IMR-90 (cell line): ENCODE measurements at regions not wholly inside any gene's neighbourhood (a gene's known extent, or its start where the extent isn't known, plus 50 kb on each side); places are given as distances from the start of the nearest gene placed in this dataset.

Experiments used
- ATAC-seq: fragments of 200-7000 bp; cut with Tn5 transposase; 2 replicates; pipeline ENCODE4 v1.9.1; 2020; ENCODE audit warnings: low read depth, mild to moderate bottlenecking, moderate library complexity
- BruUV-seq: library from RNA; stranded (reverse); fragments of 400-500 nt; replicated peaks from 2 replicates; lab custom pipeline; 2021; lab: Mats Ljungman, UMichigan
- CTCF ChIA-PET: fragments of 300-600 bp; formaldehyde crosslinking; extraction: SDS; loops from one replicate; lab custom pipeline; 2021; ENCODE audit warnings: antibody characterized with exemption; lab: Yijun Ruan, JAX
- POLR2A ChIA-PET: fragments of 300-600 bp; sonication (Branson Sonifier 250); formaldehyde crosslinking; loops from one replicate; lab custom pipeline; 2022; ENCODE audit warnings: antibody characterized with exemption; ENCODE audit not compliant: unreplicated experiment; lab: Charles Lee
- DNase-seq: peaks from one replicate; pipeline ENCODE4 v3.0.0; 2013
- H2AFZ ChIP-seq: replicated peaks from 2 replicates; pipeline ENCODE3; 2013; ENCODE audit warnings: low read length, mild to moderate bottlenecking; ENCODE audit not compliant: poor library complexity
- H2AK5ac ChIP-seq: 2 replicates; pipeline ENCODE4 v1.6.1; 2013; ENCODE audit warnings: low read depth, low read length, inconsistent platforms
- H2AK9ac ChIP-seq: replicated peaks from 2 replicates; pipeline ENCODE3; 2013; ENCODE audit warnings: mild to moderate bottlenecking, low read depth, low read length, moderate library complexity; ENCODE audit not compliant: poor library complexity
- H2BK120ac ChIP-seq: 2 replicates; pipeline ENCODE4 v1.6.1; 2013; ENCODE audit warnings: low read depth, low read length, inconsistent platforms
- H2BK15ac ChIP-seq: 3 replicates; pipeline ENCODE4 v1.6.1; 2013; ENCODE audit warnings: low read depth, low read length, inconsistent platforms
- H2BK20ac ChIP-seq: 2 replicates; pipeline ENCODE4 v1.6.1; 2013; ENCODE audit warnings: low read depth, mild to moderate bottlenecking, inconsistent platforms, low read length, moderate library complexity
- H2BK5ac ChIP-seq: 2 replicates; pipeline ENCODE4 v1.6.1; 2013; ENCODE audit warnings: mild to moderate bottlenecking, low read depth, low read length, inconsistent platforms; ENCODE audit not compliant: poor library complexity, severe bottlenecking
- H3K14ac ChIP-seq: replicated peaks from 2 replicates; pipeline ENCODE4 v1.6.1; 2013; ENCODE audit warnings: low read depth, low read length, inconsistent platforms
- H3K18ac ChIP-seq: 2 replicates; pipeline ENCODE4 v1.6.1; 2013; ENCODE audit warnings: low read depth, low read length, control low read depth
- H3K23ac ChIP-seq: 2 replicates; pipeline ENCODE4 v1.6.1; 2013; ENCODE audit warnings: low read depth, low read length, inconsistent platforms
- H3K27ac ChIP-seq: 2 replicates; pipeline ENCODE4 v1.5.1; 2013; ENCODE audit warnings: mild to moderate bottlenecking, control low read depth, low read length; ENCODE audit not compliant: insufficient read depth
- H3K27me3 ChIP-seq: 2 replicates; pipeline ENCODE4 v1.6.1; 2013; ENCODE audit warnings: low read length; ENCODE audit not compliant: control insufficient read depth, insufficient read depth
- H3K36me3 ChIP-seq: 2 replicates; pipeline ENCODE4 v1.6.1; 2013; ENCODE audit warnings: low read length, mixed read lengths; ENCODE audit not compliant: control insufficient read depth, insufficient read depth
- H3K4ac ChIP-seq: 2 replicates; pipeline ENCODE4 v1.6.1; 2013; ENCODE audit warnings: low read depth, low read length, inconsistent platforms
- H3K4me1 ChIP-seq: 2 replicates; pipeline ENCODE4 v1.6.1; 2013; ENCODE audit warnings: low read length, mixed read lengths; ENCODE audit not compliant: control insufficient read depth, insufficient read depth
- H3K4me2 ChIP-seq: 2 replicates; pipeline ENCODE4 v1.6.1; 2013; ENCODE audit warnings: low read depth, mild to moderate bottlenecking, control low read depth, low read length, moderate library complexity
- H3K4me3 ChIP-seq: 2 replicates; pipeline ENCODE4 v1.5.1; 2013; ENCODE audit warnings: low read depth, mild to moderate bottlenecking, control low read depth, low read length, moderate library complexity; ENCODE audit not compliant: insufficient read depth
- H3K56ac ChIP-seq: 2 replicates; pipeline ENCODE4 v1.6.1; 2013; ENCODE audit warnings: low read length, inconsistent platforms; ENCODE audit not compliant: insufficient read depth; ENCODE audit errors: extremely low read depth
- H3K79me1 ChIP-seq, 2 experiments: 2 replicates each; pipeline ENCODE4 v1.6.1; 2013; ENCODE audit warnings: low read length in 2 of 2, inconsistent platforms in 1 of 2, low read depth in 1 of 2
- H3K9ac ChIP-seq: 2 replicates; pipeline ENCODE4 v1.6.1; 2013; ENCODE audit warnings: low read depth, low read length, control low read depth
- H3K9me1 ChIP-seq: 2 replicates; pipeline ENCODE4 v1.6.1; 2013; ENCODE audit warnings: low read length, inconsistent platforms; ENCODE audit not compliant: insufficient read depth
- H3K9me3 ChIP-seq: 2 replicates; pipeline ENCODE4 v1.6.1; 2013; ENCODE audit warnings: low read length; ENCODE audit not compliant: control insufficient read depth, insufficient read depth
- H4K20me1 ChIP-seq: 2 replicates; pipeline ENCODE4 v1.6.1; 2013; ENCODE audit warnings: low read length, inconsistent platforms; ENCODE audit not compliant: insufficient read depth
- H4K5ac ChIP-seq: 2 replicates; pipeline ENCODE4 v1.6.1; 2013; ENCODE audit warnings: mild to moderate bottlenecking, low read depth, low read length, control low read depth
- H4K8ac ChIP-seq, 2 experiments: 2 replicates each; pipeline ENCODE4 v1.6.1; 2013; ENCODE audit warnings: low read depth in 2 of 2, low read length in 2 of 2, control low read depth in 1 of 2, inconsistent platforms in 1 of 2
- H4K91ac ChIP-seq: 2 replicates; pipeline ENCODE4 v1.6.1; 2013; ENCODE audit warnings: low read depth, low read length, inconsistent platforms; ENCODE audit not compliant: insufficient read depth
- BHLHE40 ChIP-seq: fragments of 150-350 bp; IDR thresholded peaks from 2 replicates; pipeline ENCODE4 v1.6.1; 2016; ENCODE audit warnings: mild to moderate bottlenecking, low read depth, low read length
- CEBPB ChIP-seq: IDR thresholded peaks from 2 replicates; pipeline ENCODE4 v1.6.1; 2012; ENCODE audit warnings: low read depth, low read length, improper control_type of control experiment
- CHD1 ChIP-seq: IDR thresholded peaks from 2 replicates; pipeline ENCODE4 v1.6.1; 2012; ENCODE audit warnings: low read depth, low read length, improper control_type of control experiment
- ELK1 ChIP-seq: fragments of 150-350 bp; IDR thresholded peaks from 2 replicates; pipeline ENCODE4 v1.6.1; 2016; ENCODE audit warnings: low read depth, mild to moderate bottlenecking, low read length, moderate library complexity, borderline replicate concordance
- FOS ChIP-seq: fragments of 150-350 bp; IDR thresholded peaks from 2 replicates; pipeline ENCODE4 v1.6.1; 2016; ENCODE audit warnings: low read depth, low read length
- MAFK ChIP-seq: IDR thresholded peaks from 2 replicates; pipeline ENCODE4 v1.6.1; 2012; ENCODE audit warnings: low read depth, low read length, improper control_type of control experiment
- MAZ ChIP-seq: IDR thresholded peaks from 2 replicates; pipeline ENCODE4 v1.6.1; 2012; ENCODE audit warnings: low read depth, mild to moderate bottlenecking, low read length, improper control_type of control experiment, moderate library complexity, borderline replicate concordance
- MXI1 ChIP-seq: IDR thresholded peaks from 2 replicates; pipeline ENCODE4 v1.6.1; 2012; ENCODE audit warnings: low read depth, mild to moderate bottlenecking, low read length, moderate library complexity, borderline replicate concordance
- NFE2L2 ChIP-seq: fragments of 150-350 bp; IDR thresholded peaks from 2 replicates; pipeline ENCODE4 v1.6.1; 2016; ENCODE audit warnings: low read depth, mild to moderate bottlenecking, low read length
- POLR2A ChIP-seq: IDR thresholded peaks from 2 replicates; pipeline ENCODE4 v1.6.1; 2012; ENCODE audit warnings: mild to moderate bottlenecking, low read depth, low read length
- RAD21 ChIP-seq: IDR thresholded peaks from 2 replicates; pipeline ENCODE4 v1.6.1; 2012; ENCODE audit warnings: low read length, improper control_type of control experiment
- RCOR1 ChIP-seq: IDR thresholded peaks from 2 replicates; pipeline ENCODE4 v1.6.1; 2012; ENCODE audit warnings: mild to moderate bottlenecking, low read length, improper control_type of control experiment; ENCODE audit not compliant: insufficient replicate concordance
- RFX5 ChIP-seq: IDR thresholded peaks from 2 replicates; pipeline ENCODE4 v1.8.0; 2012; ENCODE audit warnings: low read depth, mild to moderate bottlenecking, low read length, moderate library complexity
- SMC3 ChIP-seq: fragments of 150-350 bp; IDR thresholded peaks from 2 replicates; pipeline ENCODE4 v1.6.1; 2016; ENCODE audit warnings: low read depth, mild to moderate bottlenecking, antibody characterized with exemption, low read length, moderate library complexity
- USF2 ChIP-seq: fragments of 150-350 bp; IDR thresholded peaks from 2 replicates; pipeline ENCODE4 v1.6.1; 2017; ENCODE audit warnings: mild to moderate bottlenecking, antibody characterized with exemption, low read length, low read depth
- WGBS, 2 experiments: methylation state at CpG; one replicate each; pipeline versions ENCODE4 v1.1.5 to v1.1.7; 2013; ENCODE audit warnings: missing lambda C conversion rate in 2 of 2; ENCODE audit not compliant: insufficient read length in 1 of 2; ENCODE audit errors: extremely low coverage in 2 of 2; 5-methylcytosine and 5-hydroxymethylcytosine counted together
- dilution Hi-C: fragments of 300-500 bp; cut with HindIII; formaldehyde crosslinking; loops from one replicate; pipeline ENCODE4 v1.14.3; 2018; ENCODE audit warnings: low sequenced_read_pairs; ENCODE audit not compliant: unreplicated experiment
- in situ Hi-C: fragments of 300-500 bp; cut with MboI; formaldehyde crosslinking; loops from 3 replicates; pipeline ENCODE4 v1.14.3; 2019; ENCODE audit warnings: low sequenced_read_pairs, inconsistent platforms, mixed read lengths
- intact Hi-C: fragments of 100-400 bp; cut with micrococcal nuclease; formaldehyde crosslinking; loops from 2 replicates; pipeline ENCODE4 v1.10.0; 2022
- TF ChIP-seq, protein P1 (sequence below): conservative IDR thresholded peaks from 2 replicates; pipeline ENCODE4 v1.5.1; 2012; ENCODE audit warnings: mild to moderate bottlenecking, low read depth, low read length, improper control_type of control experiment

- no CpG with 5 or more reads among the region's 3 CpGs for WGBS, 2 experiments
- no peak for ATAC-seq
Observed at GRCh38 chr2:34627003-34627402, 1027.9 kb upstream of the FAM98A start.

More at GRCh38 chr2:34627003-34627402, 1027.9 kb upstream of the FAM98A start:
- BruUV-seq: no TSS peak
- Histone ChIP-seq H3K18ac (no peak overlapping the region), H2AK5ac (no peak overlapping the region), H2BK120ac (no peak overlapping the region), H3K23ac (no peak overlapping the region), H3K4me3 (no peak overlapping the region), H3K27ac (no peak overlapping the region), H2BK20ac (no peak overlapping the region), H4K5ac (no peak overlapping the region), H3K79me1 (no peaks in the 10 kb centered on the region), H2AFZ (no peak overlapping the region), H2BK5ac (no peak overlapping the region), H3K36me3 (no peaks in the 10 kb centered on the region), H3K56ac (no peak overlapping the region), H3K4me2 (no peak overlapping the region), H3K9me1 (no peaks in the 10 kb centered on the region), H4K8ac (no peak overlapping the region), H3K9ac (no peak overlapping the region), H3K4ac (no peak overlapping the region), H3K27me3 (no peaks in the 10 kb centered on the region), H2AK9ac (no peak overlapping the region), H4K20me1 (no peaks in the 10 kb centered on the region), H3K14ac (no peak overlapping the region), H2BK15ac (no peak overlapping the region), H3K9me3 (no peaks in the 10 kb centered on the region; the same call in 1 of the 2 replicates), H4K91ac (no peak overlapping the region), H3K4me1 (no peaks in the 10 kb centered on the region)
- POLR2A ChIA-PET: no interaction called here
- intact Hi-C loops: no loop called here
- CTCF ChIA-PET: no interaction called here
- dilution Hi-C loops: no loop called here
- no peak for TF ChIP-seq CHD1
- no peak for TF ChIP-seq MAZ
- no peak for TF ChIP-seq CEBPB
- TF ChIP-seq ELK1: no peak
- TF ChIP-seq RAD21: no peak
- no peak for TF ChIP-seq FOS
- no peak for TF ChIP-seq USF2
- no peak for TF ChIP-seq RFX5
- TF ChIP-seq BHLHE40: no peak
- TF ChIP-seq NFE2L2: no peak
- TF ChIP-seq RCOR1: no peak
- no peak for TF ChIP-seq MXI1
- TF ChIP-seq POLR2A: no peak
- TF ChIP-seq, protein P1, sequence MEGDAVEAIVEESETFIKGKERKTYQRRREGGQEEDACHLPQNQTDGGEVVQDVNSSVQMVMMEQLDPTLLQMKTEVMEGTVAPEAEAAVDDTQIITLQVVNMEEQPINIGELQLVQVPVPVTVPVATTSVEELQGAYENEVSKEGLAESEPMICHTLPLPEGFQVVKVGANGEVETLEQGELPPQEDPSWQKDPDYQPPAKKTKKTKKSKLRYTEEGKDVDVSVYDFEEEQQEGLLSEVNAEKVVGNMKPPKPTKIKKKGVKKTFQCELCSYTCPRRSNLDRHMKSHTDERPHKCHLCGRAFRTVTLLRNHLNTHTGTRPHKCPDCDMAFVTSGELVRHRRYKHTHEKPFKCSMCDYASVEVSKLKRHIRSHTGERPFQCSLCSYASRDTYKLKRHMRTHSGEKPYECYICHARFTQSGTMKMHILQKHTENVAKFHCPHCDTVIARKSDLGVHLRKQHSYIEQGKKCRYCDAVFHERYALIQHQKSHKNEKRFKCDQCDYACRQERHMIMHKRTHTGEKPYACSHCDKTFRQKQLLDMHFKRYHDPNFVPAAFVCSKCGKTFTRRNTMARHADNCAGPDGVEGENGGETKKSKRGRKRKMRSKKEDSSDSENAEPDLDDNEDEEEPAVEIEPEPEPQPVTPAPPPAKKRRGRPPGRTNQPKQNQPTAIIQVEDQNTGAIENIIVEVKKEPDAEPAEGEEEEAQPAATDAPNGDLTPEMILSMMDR: no peak
- TF ChIP-seq SMC3: no peak
- TF ChIP-seq MAFK: no peak
- no peak for DNase-seq
- in situ Hi-C loops: no loop called here
